C4-2B (cell line): ENCODE measurements at regions not wholly inside any gene's neighbourhood (a gene's known extent, or its start where the extent isn't known, plus 50 kb on each side); places are given as distances from the start of the nearest gene placed in this dataset.

Experiments used
- ZFX ChIP-seq: fragments of 450-650 bp; IDR thresholded peaks from 2 replicates; pipeline ENCODE4 v1.6.1; 2017
- TF ChIP-seq, protein P1 (sequence below): fragments of 450-650 bp; conservative IDR thresholded peaks from 2 replicates; pipeline ENCODE4 v1.5.1; 2017; ENCODE audit warnings: mild to moderate bottlenecking

DNA sequence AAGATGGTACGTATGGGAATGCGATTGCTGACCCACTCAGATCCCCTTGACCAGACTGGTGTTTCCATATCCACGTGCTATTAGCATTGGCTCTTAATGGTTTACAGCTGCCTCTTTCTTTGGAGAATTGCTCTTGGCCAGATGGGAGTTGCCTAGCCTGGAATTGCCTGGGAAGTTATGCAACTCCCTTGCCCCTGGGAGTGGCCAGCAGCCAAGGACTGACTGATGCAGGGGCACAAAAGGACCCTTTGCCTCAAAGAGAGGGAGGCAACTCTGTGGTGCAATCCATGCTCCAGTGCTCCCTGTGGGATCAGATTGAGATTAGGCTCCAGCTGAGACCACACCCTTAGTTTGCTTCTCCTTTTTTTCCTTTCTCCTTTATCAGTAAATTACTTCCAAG is 203.5 kb upstream of the JAG1 start:
- TF ChIP-seq, protein P1, sequence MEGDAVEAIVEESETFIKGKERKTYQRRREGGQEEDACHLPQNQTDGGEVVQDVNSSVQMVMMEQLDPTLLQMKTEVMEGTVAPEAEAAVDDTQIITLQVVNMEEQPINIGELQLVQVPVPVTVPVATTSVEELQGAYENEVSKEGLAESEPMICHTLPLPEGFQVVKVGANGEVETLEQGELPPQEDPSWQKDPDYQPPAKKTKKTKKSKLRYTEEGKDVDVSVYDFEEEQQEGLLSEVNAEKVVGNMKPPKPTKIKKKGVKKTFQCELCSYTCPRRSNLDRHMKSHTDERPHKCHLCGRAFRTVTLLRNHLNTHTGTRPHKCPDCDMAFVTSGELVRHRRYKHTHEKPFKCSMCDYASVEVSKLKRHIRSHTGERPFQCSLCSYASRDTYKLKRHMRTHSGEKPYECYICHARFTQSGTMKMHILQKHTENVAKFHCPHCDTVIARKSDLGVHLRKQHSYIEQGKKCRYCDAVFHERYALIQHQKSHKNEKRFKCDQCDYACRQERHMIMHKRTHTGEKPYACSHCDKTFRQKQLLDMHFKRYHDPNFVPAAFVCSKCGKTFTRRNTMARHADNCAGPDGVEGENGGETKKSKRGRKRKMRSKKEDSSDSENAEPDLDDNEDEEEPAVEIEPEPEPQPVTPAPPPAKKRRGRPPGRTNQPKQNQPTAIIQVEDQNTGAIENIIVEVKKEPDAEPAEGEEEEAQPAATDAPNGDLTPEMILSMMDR = no peak
- no peak for TF ChIP-seq ZFX
